ENCODE measurements at regions not wholly inside any gene's neighbourhood (a gene's known extent, or its start where the extent isn't known, plus 50 kb on each side); places are given as distances from the start of the nearest gene placed in this dataset.
"Not testable (repeated sequence)": the region's sequence is repeated elsewhere in the genome, so short reads cannot be mapped to it uniquely, and the experiment has no call there.

DNA sequence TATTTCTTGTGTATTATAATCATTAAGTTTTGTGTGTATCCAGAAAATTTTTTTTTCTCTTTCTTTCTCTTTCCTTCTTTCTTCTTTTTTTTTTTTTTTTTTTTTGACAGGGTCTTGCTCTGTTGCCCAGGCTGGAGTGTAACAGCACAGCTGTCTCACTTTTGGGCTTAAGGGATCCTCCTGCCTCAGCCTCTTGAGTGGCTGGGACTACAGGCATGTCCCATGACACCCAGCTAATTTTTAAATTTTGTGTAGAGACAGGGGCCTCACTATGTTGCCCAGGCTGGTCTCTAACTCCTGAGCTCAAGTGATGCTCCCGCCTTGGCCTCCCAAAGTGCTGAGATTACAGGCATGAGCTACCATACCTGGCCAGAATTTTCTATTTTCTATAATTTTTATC is 120.2 kb upstream of the LDB2 start:
- POLR2A ChIA-PET: not testable (repeated sequence)

GRCh38 chr4:17018013-17018412 is 119.6 kb upstream of the LDB2 start:
- POLR2A ChIA-PET: no interaction called here
- H3K27ac Mint-ChIP-seq: no peak overlapping the region
- peaks cover 5% of the 10 kb centered on the region for H3K27me3 Mint-ChIP-seq
- no peak overlapping the region for H3K4me3 Mint-ChIP-seq
- no peak for DNase-seq
- no peaks in the 10 kb centered on the region for H3K9me3 Mint-ChIP-seq
- H3K4me1 Mint-ChIP-seq: no peaks in the 10 kb centered on the region
- no peak for ATAC-seq (ENCODE audit: low read depth)
- H3K36me3 Mint-ChIP-seq: no peaks in the 10 kb centered on the region

More for the DNA sequence above, 120.2 kb upstream of the LDB2 start:
- not testable (repeated sequence) for H3K27ac Mint-ChIP-seq; H3K4me1 Mint-ChIP-seq; ATAC-seq (ENCODE audit: low read depth); DNase-seq; H3K27me3 Mint-ChIP-seq; H3K9me3 Mint-ChIP-seq; H3K36me3 Mint-ChIP-seq; H3K4me3 Mint-ChIP-seq

- POLR2A ChIA-PET: no interaction called here
- Mint-ChIP-seq H3K27ac (no peak overlapping the region), H3K9me3 (no peaks in the 10 kb centered on the region), H3K4me1 (no peaks in the 10 kb centered on the region), H3K4me3 (no peak overlapping the region), H3K36me3 (no peaks in the 10 kb centered on the region), H3K27me3 (no peaks in the 10 kb centered on the region)
- ATAC-seq (ENCODE audit: low read depth) (no peak), DNase-seq (no peak)
Measured at GRCh38 chr4:17013382-17014006, 115.0 kb upstream of the LDB2 start.

DNA sequence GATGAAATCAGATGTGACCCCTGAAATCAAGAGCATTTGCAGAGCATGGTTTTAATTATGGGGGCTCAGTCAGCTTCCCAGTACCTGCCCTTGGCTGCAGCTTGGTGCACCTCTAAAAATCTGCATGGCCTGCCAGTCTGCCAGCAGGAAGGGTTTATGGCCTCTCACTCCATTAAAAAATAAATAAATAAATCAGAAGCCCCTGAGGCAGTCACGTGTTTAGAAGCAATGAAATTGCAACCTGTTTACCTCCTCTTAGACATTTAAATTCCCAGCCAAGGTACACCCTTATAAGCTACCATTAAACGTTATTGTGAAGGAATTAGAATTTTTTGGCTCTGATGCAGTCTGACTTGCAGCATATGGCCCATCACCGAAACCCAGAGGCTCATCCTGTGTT is 114.0 kb upstream of the LDB2 start:
- H3K36me3 Mint-ChIP-seq: no peaks in the 10 kb centered on the region

GRCh38 chr4:17010426-17011087 is 112.1 kb upstream of the LDB2 start:
- Mint-ChIP-seq H3K9me3 (no peaks in the 10 kb centered on the region), H3K27me3 (no peaks in the 10 kb centered on the region), H3K4me3 (no peak overlapping the region), H3K36me3 (no peaks in the 10 kb centered on the region), H3K4me1 (no peaks in the 10 kb centered on the region), H3K27ac (no peak overlapping the region)
- DNase-seq (no peak), ATAC-seq (ENCODE audit: low read depth) (no peak)
- POLR2A ChIA-PET: no interaction called here

More for the DNA sequence above, 114.0 kb upstream of the LDB2 start:
- DNase-seq (no peak), ATAC-seq (ENCODE audit: low read depth) (no peak)
- Mint-ChIP-seq H3K4me1 (no peaks in the 10 kb centered on the region), H3K9me3 (no peaks in the 10 kb centered on the region), H3K27me3 (no peaks in the 10 kb centered on the region), H3K4me3 (no peak overlapping the region), H3K27ac (no peak overlapping the region)
- POLR2A ChIA-PET: no interaction called here

DNA sequence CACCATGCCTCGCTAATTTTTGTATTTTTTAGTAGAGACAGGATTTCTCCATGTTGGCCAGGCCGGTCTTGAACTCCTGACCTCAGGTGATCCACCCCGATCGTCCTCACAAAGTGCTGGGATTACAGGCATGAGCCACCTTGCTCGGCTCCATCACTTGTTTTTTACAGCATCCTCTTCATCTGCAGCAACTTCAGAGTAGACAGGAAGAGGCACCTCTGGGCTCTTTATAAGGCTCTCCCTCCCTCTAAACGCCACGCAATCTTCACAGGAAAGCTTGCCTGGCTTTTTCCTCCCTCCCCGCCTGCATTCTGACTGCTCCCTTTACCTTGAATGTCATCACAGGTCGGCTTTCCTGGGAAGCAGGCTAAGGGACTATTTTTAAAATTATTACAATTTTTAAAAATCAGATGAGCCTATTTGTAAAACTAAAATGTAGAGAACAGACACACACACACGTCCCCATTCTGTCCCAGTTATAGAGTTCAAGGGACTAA is 111.5 kb upstream of the LDB2 start:
- no peaks in the 10 kb centered on the region for H3K27me3 Mint-ChIP-seq
- no peaks in the 10 kb centered on the region for H3K4me1 Mint-ChIP-seq
- no peak overlapping the region for H3K4me3 Mint-ChIP-seq
- DNase-seq: no peak
- POLR2A ChIA-PET: no interaction called here
- H3K27ac Mint-ChIP-seq: no peak overlapping the region
- no peaks in the 10 kb centered on the region for H3K36me3 Mint-ChIP-seq
- no peak for ATAC-seq (ENCODE audit: low read depth)
- H3K9me3 Mint-ChIP-seq: no peaks in the 10 kb centered on the region

DNA sequence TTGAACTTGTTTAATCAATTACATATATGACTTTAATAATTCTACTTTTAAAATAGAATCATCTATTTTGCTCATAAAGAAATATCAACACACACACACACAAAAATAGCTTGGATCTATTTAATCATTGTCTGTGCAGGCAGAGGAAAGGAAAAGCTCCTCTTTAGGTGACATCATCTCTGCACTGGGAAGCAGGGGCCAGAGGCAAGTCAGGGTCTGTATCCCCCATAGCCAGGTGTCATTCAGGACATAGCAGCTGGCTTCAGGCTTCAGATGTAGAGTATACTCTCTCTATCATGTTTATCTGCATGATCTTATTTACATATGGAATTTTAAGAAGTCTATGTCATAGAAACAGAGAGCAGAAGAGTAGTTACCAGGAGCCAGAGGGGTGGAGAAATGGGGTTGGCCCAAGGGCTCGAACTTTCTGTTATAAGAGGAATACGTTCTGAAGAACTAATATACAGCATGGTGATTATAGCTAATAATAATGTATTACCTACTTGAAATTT is 110.4 kb upstream of the LDB2 start:
- Mint-ChIP-seq H3K27ac (no peak overlapping the region), H3K27me3 (peaks cover 3% of the 10 kb centered on the region), H3K4me1 (no peaks in the 10 kb centered on the region), H3K9me3 (no peaks in the 10 kb centered on the region), H3K36me3 (no peaks in the 10 kb centered on the region), H3K4me3 (no peak overlapping the region)
- POLR2A ChIA-PET: no interaction called here
- no peak for ATAC-seq (ENCODE audit: low read depth)
- no peak for DNase-seq

GRCh38 chr4:17003606-17004392 is 105.4 kb upstream of the LDB2 start:
- H3K9me3 Mint-ChIP-seq; H3K27me3 Mint-ChIP-seq; H3K36me3 Mint-ChIP-seq; H3K27ac Mint-ChIP-seq; H3K4me3 Mint-ChIP-seq; ATAC-seq (ENCODE audit: low read depth); DNase-seq; POLR2A ChIA-PET; H3K4me1 Mint-ChIP-seq: not testable (repeated sequence)

DNA sequence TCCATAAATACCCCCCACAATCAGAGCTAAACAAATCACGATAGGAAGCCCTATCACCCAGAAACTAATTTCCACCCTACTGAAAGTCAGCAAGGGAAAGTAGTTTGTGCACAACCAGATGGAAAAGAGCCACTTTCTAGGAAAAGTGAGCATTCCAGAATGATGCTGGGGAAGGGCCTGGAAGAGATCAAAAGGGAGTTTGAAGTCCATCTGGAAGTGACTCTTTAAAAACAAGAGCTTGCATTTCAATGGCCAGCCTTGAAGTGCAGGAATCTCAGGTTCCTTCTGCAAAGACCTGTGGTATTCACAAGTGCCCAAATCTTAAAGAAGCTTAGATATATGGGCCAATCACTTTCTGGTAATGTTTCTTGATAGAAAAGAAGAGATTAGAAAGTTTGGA is 97.0 kb upstream of the LDB2 start:
- Mint-ChIP-seq H3K4me1 (no peaks in the 10 kb centered on the region), H3K4me3 (no peak overlapping the region), H3K9me3 (no peaks in the 10 kb centered on the region), H3K27me3 (peaks cover 2% of the 10 kb centered on the region), H3K27ac (no peak overlapping the region), H3K36me3 (no peaks in the 10 kb centered on the region)
- POLR2A ChIA-PET: no interaction called here
- DNase-seq (no peak), ATAC-seq (ENCODE audit: low read depth) (no peak)

DNA sequence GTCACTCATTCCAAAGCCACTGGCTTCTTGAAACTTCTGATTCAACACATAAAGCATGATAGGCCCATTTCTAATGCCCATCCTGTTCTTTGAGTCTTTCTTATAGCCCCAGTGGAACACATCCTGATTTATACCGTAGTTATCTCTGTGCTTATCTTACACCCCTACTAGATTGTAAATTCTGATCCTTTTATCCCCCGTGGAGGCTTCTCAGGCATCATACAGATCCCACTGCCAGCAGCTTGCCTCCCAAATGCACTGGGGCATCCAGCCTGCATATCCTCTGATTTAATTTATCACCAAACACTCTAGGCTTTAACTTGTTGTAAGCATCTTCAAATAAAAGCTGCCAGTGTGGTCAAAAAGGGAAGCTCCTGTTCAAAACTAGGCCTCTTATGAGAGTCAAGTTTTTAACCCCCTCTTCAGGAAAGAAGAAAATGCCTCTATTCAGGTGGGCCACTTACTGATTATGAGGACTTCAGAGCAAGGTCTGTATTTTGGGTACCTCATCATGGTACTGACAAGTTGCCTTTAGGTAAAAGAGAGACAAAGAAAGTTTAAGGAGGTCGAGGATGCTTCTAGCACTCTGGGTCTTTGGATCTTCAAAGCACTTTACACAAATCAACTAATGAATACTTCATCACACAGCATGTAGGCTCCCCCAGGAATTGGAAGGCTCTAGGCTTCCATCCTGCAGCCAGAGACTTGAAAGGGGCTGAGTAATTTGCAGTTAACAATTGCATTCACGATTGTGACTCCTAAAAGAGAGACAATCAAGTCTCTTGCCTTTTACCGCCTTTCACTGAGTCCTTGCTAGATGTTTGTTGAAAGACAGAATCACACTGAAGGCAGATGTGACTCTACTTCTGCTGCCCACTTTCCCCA is 95.8 kb upstream of the LDB2 start:
- no peak overlapping the region for H3K4me3 Mint-ChIP-seq
- H3K27me3 Mint-ChIP-seq: peaks cover 2% of the 10 kb centered on the region
- ATAC-seq (ENCODE audit: low read depth) (no peak), DNase-seq (no peak)
- POLR2A ChIA-PET: no interaction called here
- H3K9me3 Mint-ChIP-seq: no peaks in the 10 kb centered on the region
- H3K36me3 Mint-ChIP-seq: no peaks in the 10 kb centered on the region
- H3K4me1 Mint-ChIP-seq: no peaks in the 10 kb centered on the region
- H3K27ac Mint-ChIP-seq: no peak overlapping the region

GRCh38 chr4:16992566-16993225 is 94.3 kb upstream of the LDB2 start:
- Mint-ChIP-seq H3K4me1 (no peaks in the 10 kb centered on the region), H3K27me3 (peaks cover 2% of the 10 kb centered on the region), H3K9me3 (no peaks in the 10 kb centered on the region), H3K36me3 (no peaks in the 10 kb centered on the region), H3K27ac (no peak overlapping the region), H3K4me3 (no peak overlapping the region)
- no peak for ATAC-seq (ENCODE audit: low read depth)
- no peak for DNase-seq
- POLR2A ChIA-PET: no interaction called here

DNA sequence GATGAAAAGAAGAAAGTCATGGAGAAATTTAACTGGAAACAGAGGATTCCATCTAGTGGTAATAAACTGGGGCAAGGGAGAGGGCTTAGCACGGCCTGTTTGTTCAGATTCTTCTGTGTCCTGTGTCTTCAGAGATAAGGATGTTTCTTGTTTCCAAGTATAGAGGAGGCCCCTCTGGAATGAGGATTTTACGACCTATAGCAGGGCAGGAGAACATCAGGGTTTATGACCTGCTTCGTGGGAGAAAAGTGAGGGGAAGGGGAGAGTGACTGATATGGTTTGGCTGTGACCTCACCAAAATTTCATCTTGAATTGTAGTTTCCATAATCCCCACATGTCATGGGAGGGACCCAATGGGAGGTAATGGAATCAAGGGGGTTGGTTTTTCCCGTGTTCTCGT is 93.0 kb upstream of the LDB2 start:
- DNase-seq: no peak
- POLR2A ChIA-PET: no interaction called here
- Mint-ChIP-seq H3K36me3 (no peaks in the 10 kb centered on the region), H3K27me3 (peaks cover 2% of the 10 kb centered on the region), H3K4me3 (no peak overlapping the region), H3K27ac (no peak overlapping the region), H3K4me1 (no peaks in the 10 kb centered on the region), H3K9me3 (no peaks in the 10 kb centered on the region)
- ATAC-seq (ENCODE audit: low read depth): no peak

DNA sequence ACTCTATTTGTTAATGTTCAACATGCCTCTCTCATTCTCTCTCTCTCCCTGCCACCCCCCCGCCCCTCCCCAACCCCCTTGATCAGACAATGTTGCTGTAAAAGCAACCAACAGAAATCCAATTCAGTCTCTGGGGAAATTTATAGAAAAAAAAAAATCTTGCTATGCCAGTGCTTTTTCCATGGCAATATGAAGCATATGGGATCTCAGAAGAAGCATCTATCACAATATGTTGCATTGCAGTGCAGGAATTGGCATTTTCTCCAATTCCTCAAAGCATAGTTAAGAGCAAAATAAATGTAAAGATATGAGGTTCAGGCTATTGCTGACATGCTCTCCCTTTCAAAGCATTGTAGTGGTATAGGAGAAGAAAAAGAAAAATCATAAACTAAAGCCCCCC is 90.9 kb upstream of the LDB2 start:
- H3K4me1 Mint-ChIP-seq: no peaks in the 10 kb centered on the region
- H3K9me3 Mint-ChIP-seq: no peaks in the 10 kb centered on the region
- H3K4me3 Mint-ChIP-seq: no peak overlapping the region
- no peak overlapping the region for H3K27ac Mint-ChIP-seq
- ATAC-seq (ENCODE audit: low read depth) (no peak), DNase-seq (no peak)
- peaks cover 2% of the 10 kb centered on the region for H3K27me3 Mint-ChIP-seq
- POLR2A ChIA-PET: no interaction called here
- H3K36me3 Mint-ChIP-seq: no peaks in the 10 kb centered on the region

Measured in activated naive CD8-positive, alpha-beta T cell treated with anti-CD3 and anti-CD28 coated beads, Interleukin-2, amount 10 ng/mL, durations not matched to agents 7 days and 5 days (primary cell).